Left lung (tissue), 4 donors: ENCODE measurements at regions not wholly inside any gene's neighbourhood (a gene's known extent, or its start where the extent isn't known, plus 50 kb on each side); places are given as distances from the start of the nearest gene placed in this dataset.
A peak's percentile ranks its signal among the peaks of the same experiment; 100 is the strongest.

Experiments
- ATAC-seq: fragments of 200-7000 bp; cut with Tn5 transposase; one replicate; pipeline ENCODE4 v1.9.1; 2020; ENCODE audit warnings: moderate library complexity
- DNase-seq, 4 donors: peaks; one replicate each; pipeline ENCODE4 v3.0.0-alpha.2; 2013 to 2020
- H3K27ac ChIP-seq, 2 donors: fragments of 200-600 bp; sonication (generic) in 1 of 2; one replicate each; pipeline versions ENCODE4 v1.5.0 to v1.8.0; 2020 to 2021
- H3K27me3 ChIP-seq, 2 donors: fragments of 200-600 bp; sonication (generic) in 1 of 2; one replicate each; pipeline versions ENCODE4 v1.5.0 to v1.8.0; 2020 to 2021
- H3K36me3 ChIP-seq, 2 donors: fragments of 200-600 bp; sonication (generic) in 1 of 2; one replicate each; pipeline versions ENCODE4 v1.5.0 to v1.8.0; 2020 to 2021
- H3K4me1 ChIP-seq, 2 donors: fragments of 200-600 bp; one replicate each; pipeline ENCODE4 v1.8.0; 2021
- H3K4me3 ChIP-seq, 2 donors: fragments of 200-600 bp; sonication (generic) in 1 of 2; one replicate each; pipeline versions ENCODE4 v1.5.0 to v1.8.0; 2020 to 2021; ENCODE audit warnings: mild to moderate bottlenecking in 1 of 2
- H3K9me3 ChIP-seq, 2 donors: fragments of 200-600 bp; sonication (generic) in 1 of 2; one replicate each; pipeline versions ENCODE4 v1.5.0 to v1.8.0; 2020 to 2021
- intact Hi-C, 2 donors: fragments of 100-400 bp; cut with DNase I; formaldehyde crosslinking; loops; one replicate each; pipeline versions ENCODE4 v1.11.2 to v1.14.2; 2022
- TF ChIP-seq, protein P1 (sequence below), 2 donors: fragments of 200-600 bp; sonication (generic) in 1 of 2; IDR thresholded peaks; one replicate each; pipeline versions ENCODE4 v1.5.0 to v1.8.0; 2021; ENCODE audit warnings: antibody characterized with exemption in 2 of 2
- donor health status: DM: no; HTN: yes; CAD: no.
- donor health status: DM: no; HTN: no; CAD: no.

DNA sequence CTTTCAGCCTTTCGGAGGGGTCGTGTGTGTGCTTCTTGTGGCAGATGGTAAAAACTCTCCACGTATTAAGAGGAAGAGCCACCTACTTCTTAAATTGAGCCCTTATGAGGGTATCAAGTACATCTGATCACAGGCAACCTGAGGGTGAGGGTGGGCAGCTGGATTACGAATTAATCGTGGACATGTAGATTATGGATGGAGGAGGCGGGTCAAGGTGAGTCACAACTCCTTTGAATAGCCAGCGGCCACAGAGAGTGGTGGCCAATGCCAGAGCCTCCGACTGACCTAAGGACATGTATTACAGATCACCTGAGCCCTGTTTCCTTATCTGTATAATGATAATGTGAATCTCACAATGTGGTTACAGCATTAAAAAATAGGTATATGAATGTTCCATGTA lies 1083.9 kb downstream of the SORCS3 start:
- DNase-seq (no peak), ATAC-seq (no peak)
- H3K36me3 ChIP-seq, result no peaks in the 10 kb centered on the region
- no peaks in the 10 kb centered on the region for H3K4me1 ChIP-seq
- intact Hi-C loops, result no loop called here
- no peak overlapping the region for H3K4me3 ChIP-seq
- TF ChIP-seq, protein P1, sequence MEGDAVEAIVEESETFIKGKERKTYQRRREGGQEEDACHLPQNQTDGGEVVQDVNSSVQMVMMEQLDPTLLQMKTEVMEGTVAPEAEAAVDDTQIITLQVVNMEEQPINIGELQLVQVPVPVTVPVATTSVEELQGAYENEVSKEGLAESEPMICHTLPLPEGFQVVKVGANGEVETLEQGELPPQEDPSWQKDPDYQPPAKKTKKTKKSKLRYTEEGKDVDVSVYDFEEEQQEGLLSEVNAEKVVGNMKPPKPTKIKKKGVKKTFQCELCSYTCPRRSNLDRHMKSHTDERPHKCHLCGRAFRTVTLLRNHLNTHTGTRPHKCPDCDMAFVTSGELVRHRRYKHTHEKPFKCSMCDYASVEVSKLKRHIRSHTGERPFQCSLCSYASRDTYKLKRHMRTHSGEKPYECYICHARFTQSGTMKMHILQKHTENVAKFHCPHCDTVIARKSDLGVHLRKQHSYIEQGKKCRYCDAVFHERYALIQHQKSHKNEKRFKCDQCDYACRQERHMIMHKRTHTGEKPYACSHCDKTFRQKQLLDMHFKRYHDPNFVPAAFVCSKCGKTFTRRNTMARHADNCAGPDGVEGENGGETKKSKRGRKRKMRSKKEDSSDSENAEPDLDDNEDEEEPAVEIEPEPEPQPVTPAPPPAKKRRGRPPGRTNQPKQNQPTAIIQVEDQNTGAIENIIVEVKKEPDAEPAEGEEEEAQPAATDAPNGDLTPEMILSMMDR (IDR thresholded peaks at IDR 0.05), result no peak
- no peak overlapping the region for H3K27ac ChIP-seq
- H3K27me3 ChIP-seq, result no peaks in the 10 kb centered on the region
- no peaks in the 10 kb centered on the region for H3K9me3 ChIP-seq

DNA sequence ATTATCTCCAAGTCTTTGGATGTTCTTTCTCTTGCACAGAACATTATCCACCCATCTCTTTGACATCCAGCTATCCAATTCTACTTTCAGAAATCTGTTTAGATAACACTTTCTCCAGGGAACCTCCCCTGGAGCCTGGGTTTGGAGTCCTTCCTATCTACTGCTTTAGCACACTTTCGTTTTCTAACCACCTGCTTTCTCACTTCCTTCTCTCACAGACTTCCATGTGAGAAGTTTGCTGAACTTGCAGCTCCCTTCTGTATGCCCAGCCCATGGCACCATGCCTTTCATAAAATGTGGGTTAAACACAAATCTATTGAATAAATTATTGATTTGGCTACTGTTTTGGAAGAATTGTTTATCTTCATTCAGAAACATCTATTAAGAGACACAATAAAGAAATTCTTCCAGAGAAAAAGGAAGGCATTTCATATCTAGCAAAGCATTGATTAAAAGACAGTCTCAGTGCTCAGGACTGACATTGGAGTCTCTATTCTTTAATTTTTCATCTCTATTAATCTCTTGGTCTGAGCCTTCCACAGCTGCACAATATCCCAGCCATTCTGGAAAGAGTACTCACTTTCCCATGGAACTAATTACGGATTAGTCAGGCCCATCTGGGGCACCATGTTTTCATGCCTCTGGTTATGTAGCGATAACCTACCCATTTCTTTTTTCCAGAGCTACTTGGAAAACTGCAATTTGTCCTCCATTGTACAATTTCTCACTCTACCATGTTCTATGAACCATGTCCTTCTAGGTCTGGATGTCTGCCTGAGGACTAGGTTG lies 1077.3 kb downstream of the SORCS3 start:
- Histone ChIP-seq H3K4me1 (no peaks in the 10 kb centered on the region), H3K36me3 (no peaks in the 10 kb centered on the region), H3K4me3 (no peak overlapping the region), H3K27ac (no peak overlapping the region), H3K9me3 (peaks cover 0 to 14% of the 10 kb centered on the region in 2 donors), H3K27me3 (no peaks in the 10 kb centered on the region)
- TF ChIP-seq, protein P1 (IDR thresholded peaks at IDR 0.05), result no peak
- DNase-seq (no peak), ATAC-seq (no peak)
- intact Hi-C loops, result no loop called here

DNA sequence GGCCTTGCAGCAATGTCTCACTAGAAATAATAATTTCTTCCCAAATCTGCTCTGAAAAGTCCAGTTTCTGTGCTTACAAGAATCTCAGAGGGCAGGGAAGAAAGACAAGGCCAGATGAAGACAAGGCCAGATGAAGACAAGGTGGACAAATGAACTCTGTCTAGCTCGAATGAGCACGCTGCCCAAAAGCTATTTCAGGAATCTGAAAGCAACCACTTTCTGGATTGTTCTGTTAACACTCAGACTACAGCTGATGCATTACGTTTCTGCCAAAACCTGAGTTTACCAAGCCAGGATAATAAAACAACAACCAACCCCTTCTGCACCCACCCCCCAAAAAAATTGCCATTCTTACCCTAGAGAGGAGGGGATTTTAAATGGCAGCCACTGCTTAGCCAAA lies 1073.6 kb downstream of the SORCS3 start:
- Histone ChIP-seq H3K27ac (no peak overlapping the region), H3K36me3 (no peaks in the 10 kb centered on the region), H3K4me1 (no peaks in the 10 kb centered on the region), H3K9me3 (peaks cover 0 to 22% of the 10 kb centered on the region in 2 donors), H3K27me3 (no peaks in the 10 kb centered on the region), H3K4me3 (no peak overlapping the region)
- intact Hi-C loops, result no loop called here
- TF ChIP-seq, protein P1 (IDR thresholded peaks at IDR 0.05), result no peak
- DNase-seq (no peak), ATAC-seq (no peak)

DNA sequence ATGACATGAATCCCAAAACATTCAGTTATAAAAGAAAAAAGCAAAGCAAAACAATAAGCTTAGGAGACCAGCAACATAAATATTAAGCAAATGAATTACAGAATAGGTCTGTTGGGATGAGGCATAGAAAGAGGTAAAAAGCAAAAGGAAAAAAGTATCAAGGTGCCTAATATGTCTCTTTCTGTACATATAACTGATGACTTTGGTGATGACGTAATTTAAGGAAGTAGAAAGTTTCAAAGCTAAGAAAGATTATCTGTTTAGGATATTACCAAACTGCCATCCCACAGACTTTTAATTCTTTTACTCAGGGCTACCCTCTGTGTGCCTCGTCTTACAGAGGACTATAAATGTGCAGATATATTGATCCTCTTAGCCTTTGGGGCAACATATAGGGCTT lies 1066.5 kb downstream of the SORCS3 start:
- intact Hi-C loops, result no loop called here
- Histone ChIP-seq H3K4me3 (no peak overlapping the region), H3K27ac (no peak overlapping the region), H3K4me1 (no peaks in the 10 kb centered on the region), H3K9me3 (peaks cover 0 to 10% of the 10 kb centered on the region in 2 donors), H3K36me3 (no peaks in the 10 kb centered on the region), H3K27me3 (no peaks in the 10 kb centered on the region)
- TF ChIP-seq, protein P1 (IDR thresholded peaks at IDR 0.05), result no peak
- no peak for DNase-seq
- ATAC-seq, result no peak

DNA sequence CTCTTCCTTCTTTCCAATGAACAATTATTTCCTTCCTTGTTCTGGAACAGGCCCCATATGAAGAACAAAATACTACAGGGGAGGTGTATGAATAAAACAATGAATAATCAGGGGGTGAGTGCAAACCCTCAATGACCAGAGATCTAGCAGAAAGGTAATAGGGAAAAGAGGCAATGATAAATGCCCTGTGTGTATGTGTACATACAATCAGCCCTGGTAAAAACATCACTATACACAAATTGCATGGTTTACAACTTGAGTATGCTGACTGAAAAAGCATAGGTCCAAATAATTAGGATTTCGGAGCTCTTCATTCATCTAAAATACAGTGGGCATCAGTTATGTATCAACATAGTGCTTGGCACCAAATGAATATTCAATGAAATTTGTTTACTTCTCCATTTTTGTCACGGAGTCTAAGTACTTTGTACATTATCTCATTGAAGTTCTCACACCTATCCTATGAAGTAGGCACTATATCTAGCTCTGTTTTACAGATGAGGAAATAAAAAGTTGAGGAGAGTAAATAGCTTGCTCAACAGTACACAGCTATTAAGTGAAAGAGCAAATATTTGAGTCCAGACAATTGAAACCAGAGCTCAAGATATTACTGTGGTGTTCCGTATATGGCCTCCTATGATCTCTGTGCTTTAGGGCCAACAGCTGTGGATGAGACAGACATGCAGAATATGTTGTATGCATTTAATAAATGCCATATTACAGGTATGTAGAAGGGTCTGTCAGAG lies 1065.4 kb downstream of the SORCS3 start:
- intact Hi-C loops, result no loop called here
- ATAC-seq (peak; percentile 96), DNase-seq (no peak)
- Histone ChIP-seq H3K4me3 (no peak overlapping the region), H3K36me3 (no peaks in the 10 kb centered on the region), H3K27ac (no peak overlapping the region), H3K27me3 (no peaks in the 10 kb centered on the region), H3K4me1 (no peaks in the 10 kb centered on the region), H3K9me3 (peaks cover 0 to 10% of the 10 kb centered on the region in 2 donors)
- TF ChIP-seq, protein P1 (IDR thresholded peaks at IDR 0.05), result no peak
